Breast epithelium (tissue), 3 donors: ENCODE measurements at regions not wholly inside any gene's neighbourhood (a gene's known extent, or its start where the extent isn't known, plus 50 kb on each side); places are given as distances from the start of the nearest gene placed in this dataset.

Experiments
- CTCF ChIP-seq, 3 donors: fragments of 450-650 bp; IDR thresholded peaks; one replicate each; pipeline ENCODE4 v1.5.1; 2016 to 2017; ENCODE audit warnings: antibody characterized with exemption in 3 of 3, mild to moderate bottlenecking in 3 of 3, moderate library complexity in 3 of 3
- POLR2AphosphoS5 ChIP-seq, 3 donors: sonication (generic); formaldehyde crosslinking; IDR thresholded peaks; one replicate each; pipeline ENCODE4 v1.6.1; 2017; ENCODE audit warnings: antibody characterized with exemption in 3 of 3

DNA sequence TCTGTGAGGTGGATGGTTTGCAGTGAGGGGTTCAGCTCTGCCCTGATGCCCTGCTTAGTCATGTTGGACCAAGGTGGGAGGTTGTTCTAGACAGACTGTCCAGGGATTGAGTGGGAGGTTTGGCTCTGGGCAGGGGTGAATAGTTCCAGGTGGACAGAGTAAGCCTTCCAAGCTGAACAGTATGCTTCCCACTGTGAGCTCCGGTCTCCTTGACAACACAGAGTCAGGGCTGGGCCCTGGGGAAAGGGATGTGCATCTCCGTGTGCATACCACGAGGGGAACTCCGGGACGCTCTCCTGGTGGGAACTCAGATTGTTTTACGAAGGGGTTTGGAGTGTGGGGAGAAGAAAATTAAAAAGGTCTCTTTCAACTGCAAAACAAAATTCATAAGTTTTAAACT is 174.7 kb downstream of the DHX35 start:
- no peak for TF ChIP-seq CTCF (IDR thresholded peaks at IDR 0.05)
- no peak for TF ChIP-seq POLR2AphosphoS5 (IDR thresholded peaks at IDR 0.05)
